GM18907 (cell line): ENCODE measurements at regions not wholly inside any gene's neighbourhood (a gene's known extent, or its start where the extent isn't known, plus 50 kb on each side); places are given as distances from the start of the nearest gene placed in this dataset.
"Not testable (repeated sequence)": the region's sequence is repeated elsewhere in the genome, so short reads cannot be mapped to it uniquely, and the experiment has no call there.

Experiments
- ATAC-seq: cut with Tn5 transposase; IDR thresholded peaks from one replicate; pipeline ENCODE4 v1.9.1; 2021; ENCODE audit warnings: mild to moderate bottlenecking, moderate library complexity; ENCODE audit not compliant: unreplicated experiment

DNA sequence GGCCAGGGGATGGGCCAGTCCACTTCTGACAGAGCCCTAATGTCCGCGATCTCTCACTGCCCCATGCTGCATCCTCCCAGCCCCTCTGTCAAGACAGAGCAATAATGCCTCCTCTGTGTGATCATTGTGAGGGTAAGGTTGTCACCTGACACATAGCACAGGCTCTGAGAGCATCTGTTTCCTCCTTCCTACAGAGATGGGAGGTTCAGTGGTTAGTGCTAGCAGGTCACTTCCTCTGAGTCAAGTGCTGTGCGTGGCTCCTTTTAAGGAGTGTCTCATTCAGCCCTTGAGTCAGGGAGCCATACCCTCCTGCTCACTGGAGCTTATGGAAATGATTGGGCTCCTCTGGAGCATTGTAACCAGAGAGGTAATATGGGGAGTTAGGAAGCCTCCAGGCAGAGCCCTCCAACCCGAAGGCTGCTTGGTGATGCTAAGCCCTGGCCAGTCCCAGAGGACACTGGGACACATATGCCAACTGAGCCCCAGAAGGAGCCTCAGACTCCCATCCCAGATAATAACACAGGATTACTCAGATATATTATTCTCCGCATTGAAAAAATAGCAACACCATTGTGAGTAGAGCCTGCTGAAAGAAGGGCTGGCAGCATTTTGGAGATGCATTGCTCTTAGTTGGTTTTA is 189.0 kb downstream of the GALNT1 start:
- no peak for ATAC-seq

- ATAC-seq = no peak
Measured at GRCh38 chr18:35771172-35771571, 189.6 kb downstream of the GALNT1 start.

- no peak for ATAC-seq
Measured at GRCh38 chr18:35775887-35776286, 194.3 kb downstream of the GALNT1 start.

DNA sequence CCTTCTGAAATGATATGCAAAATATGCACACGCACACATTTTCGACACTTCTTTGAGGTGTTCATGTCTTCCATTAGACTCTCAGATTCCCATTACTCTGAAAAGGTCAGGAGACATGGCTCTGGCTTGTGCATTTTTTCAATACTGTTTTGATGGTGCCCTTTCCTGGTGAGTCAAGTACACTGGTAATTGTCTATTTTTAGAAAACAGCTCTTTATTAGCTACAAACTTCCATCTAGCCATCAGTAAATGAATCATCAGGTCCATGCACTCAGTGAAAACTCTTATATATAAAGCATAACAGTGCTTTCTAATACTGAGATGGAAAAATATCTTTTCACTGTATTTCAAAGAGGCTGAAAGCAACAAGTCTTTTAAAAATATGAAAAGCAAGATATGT is 194.9 kb downstream of the GALNT1 start:
- no peak for ATAC-seq

GRCh38 chr18:35777039-35777438 is 195.4 kb upstream of the RMP24 start:
- ATAC-seq = no peak

GRCh38 chr18:35778850-35779627 is 193.4 kb upstream of the RMP24 start:
- ATAC-seq = no peak

DNA sequence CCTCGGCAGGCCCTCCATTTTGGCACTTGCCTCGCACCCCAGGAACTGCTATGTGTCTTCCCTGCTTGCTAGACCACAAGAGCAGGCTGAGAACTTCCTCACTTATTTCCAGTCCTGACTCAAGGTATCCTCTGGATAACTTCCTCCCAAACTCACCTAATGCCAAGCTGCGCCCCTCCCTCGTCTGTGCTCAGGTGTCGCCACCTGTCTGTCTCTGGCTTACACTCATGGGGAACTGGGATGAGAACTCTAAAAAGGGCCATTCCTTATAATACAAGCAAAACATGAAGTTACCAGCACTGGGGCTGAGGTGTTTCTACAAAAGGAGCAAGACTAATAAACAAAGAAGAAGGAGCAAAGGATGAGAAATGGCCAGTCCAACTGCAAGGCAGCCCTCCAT is 191.5 kb upstream of the RMP24 start:
- no peak for ATAC-seq

GRCh38 chr18:35782926-35783325 is 189.6 kb upstream of the RMP24 start:
- ATAC-seq = no peak

DNA sequence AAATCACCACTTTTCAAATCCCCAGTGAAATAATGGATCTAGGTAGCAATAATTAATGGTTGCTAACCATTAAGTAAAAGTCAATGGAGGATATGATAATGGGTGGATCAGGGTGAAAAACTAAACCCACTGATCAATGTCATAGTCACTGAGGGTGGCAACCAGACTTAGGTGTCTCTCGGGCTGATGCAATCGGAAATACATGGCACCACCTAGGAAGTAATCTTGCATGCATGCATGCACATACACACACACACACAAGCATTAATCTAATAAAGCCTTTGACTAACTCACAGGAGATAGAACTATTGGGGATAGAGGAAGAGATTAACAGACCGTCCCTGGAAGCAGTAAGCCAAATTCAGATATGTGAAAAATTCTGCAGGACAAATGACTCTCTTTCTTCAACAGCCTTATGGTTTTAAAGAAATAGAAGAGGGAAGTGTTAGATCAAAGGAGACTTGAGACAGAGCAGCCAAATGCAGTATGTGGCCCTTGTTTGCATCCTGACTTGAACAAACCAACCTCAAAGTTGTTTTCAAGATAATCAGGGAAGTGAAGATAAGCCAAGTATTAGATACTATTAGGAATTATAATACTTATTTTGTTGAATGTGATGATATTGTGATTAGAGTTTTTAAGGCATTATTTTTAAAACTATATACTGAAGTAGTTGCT is 186.0 kb upstream of the RMP24 start:
- no peak for ATAC-seq

GRCh38 chr18:35789543-35789942 is 182.9 kb upstream of the RMP24 start:
- no peak for ATAC-seq

GRCh38 chr18:35797948-35798347 is 174.5 kb upstream of the RMP24 start:
- ATAC-seq = no peak

- no peak for ATAC-seq
Measured at GRCh38 chr18:35803551-35803950, 168.9 kb upstream of the RMP24 start.

GRCh38 chr18:35804377-35804776 is 168.1 kb upstream of the RMP24 start:
- ATAC-seq = no peak

- ATAC-seq = no peak
Measured at GRCh38 chr18:35807811-35808335, 164.6 kb upstream of the RMP24 start.

- ATAC-seq = no peak
Measured at GRCh38 chr18:35808796-35809195, 163.7 kb upstream of the RMP24 start.

DNA sequence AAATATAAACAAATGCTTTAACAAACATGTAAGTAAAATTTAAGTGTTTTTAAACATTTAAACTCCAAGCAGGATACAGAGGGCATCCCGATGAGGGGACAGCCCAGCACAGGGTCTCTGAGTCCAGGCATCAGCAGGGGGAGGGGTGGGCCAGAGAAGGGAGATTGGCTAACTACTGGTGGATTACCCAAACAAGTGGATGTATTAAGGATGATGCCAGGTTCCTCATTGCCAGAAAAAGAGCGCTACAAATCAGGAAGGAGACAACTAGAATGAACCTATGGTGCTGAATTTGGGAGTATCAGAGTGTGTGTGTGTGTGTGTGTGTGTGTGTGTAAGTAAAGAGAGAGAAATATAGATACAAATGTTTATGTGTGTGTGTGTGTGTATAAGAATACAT is 162.0 kb upstream of the RMP24 start:
- no peak for ATAC-seq

- no peak for ATAC-seq
Measured at GRCh38 chr18:35811896-35812295, 160.6 kb upstream of the RMP24 start.

GRCh38 chr18:35815011-35815410 is 157.5 kb upstream of the RMP24 start:
- ATAC-seq = not testable (repeated sequence)

DNA sequence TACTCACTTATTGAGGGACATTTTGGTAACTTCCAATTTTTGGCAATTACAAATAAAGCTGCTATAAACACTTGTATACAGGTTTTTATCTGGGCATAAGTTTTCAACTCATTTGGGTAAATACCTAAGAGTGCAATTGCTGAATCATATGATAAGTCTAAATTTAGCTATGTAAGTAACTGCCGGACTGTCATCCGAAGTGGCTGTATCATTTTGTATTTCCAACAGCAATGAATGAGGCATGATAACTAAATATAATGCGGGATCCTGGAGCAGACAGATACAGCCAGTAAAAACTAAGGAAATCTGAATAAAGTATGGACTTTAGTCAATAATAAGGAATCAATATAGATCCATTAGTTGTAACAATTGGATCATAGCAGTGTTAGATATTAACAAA is 156.5 kb upstream of the RMP24 start:
- no peak for ATAC-seq

GRCh38 chr18:35817604-35818352 is 154.7 kb upstream of the RMP24 start:
- ATAC-seq = no peak

DNA sequence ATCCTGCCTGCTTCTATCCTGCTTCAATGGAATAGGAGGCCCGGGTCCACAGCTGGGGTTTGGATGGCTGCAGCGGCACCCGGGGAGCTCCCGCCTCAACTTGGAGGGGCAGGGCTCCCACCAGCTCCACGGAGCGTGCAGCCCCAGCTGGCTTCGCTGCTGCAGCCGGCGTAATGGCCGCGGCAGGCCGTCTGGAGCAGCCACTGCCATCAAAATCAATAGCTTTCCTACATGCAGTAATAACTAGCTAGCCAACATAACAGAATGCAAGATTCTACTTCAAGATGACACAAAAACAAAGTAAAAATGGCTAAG is 154.2 kb upstream of the RMP24 start:
- ATAC-seq = no peak
